ENCODE measurements at regions not wholly inside any gene's neighbourhood (a gene's known extent, or its start where the extent isn't known, plus 50 kb on each side); places are given as distances from the start of the nearest gene placed in this dataset.

DNA sequence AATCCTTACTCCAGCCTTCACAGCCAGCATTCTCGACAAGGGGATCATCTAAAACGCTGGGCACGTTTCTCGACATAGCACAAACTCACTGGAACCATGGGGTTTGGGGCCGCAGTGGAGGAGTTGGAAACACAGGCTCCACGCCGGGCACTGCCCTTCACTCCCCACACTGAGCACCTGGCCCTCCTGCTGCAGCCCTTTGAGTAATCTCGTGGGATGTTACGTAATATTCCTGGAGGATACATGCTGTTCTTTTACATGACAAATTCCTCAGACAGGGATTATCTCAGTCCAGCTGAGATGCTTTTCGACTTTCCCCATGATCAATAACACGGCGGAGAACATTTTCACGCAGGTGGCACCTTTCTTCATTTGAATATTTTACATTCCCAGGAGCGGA lies 408.0 kb downstream of the SHANK2 start:
- DNase-seq (ENCODE audit: low spot score) = no peak
- Histone ChIP-seq H3K9me3 (ENCODE audit: control insufficient read depth in 4 of 4, low read length in 3 of 4) (no peaks in the 10 kb centered on the region), H3K9ac (ENCODE audit: low read depth in 1 of 2, low read length in 2 of 2) (no peak overlapping the region), H3K4me3 (ENCODE audit: low read depth in 1 of 3, low read length in 3 of 3) (no peak overlapping the region), H3K4me1 (ENCODE audit: control insufficient read depth in 4 of 4, insufficient read depth in 4 of 4, low read length in 3 of 4) (no peaks in the 10 kb centered on the region), H3K36me3 (ENCODE audit: control insufficient read depth in 4 of 4, insufficient read depth in 3 of 4, low read depth in 1 of 4, low read length in 3 of 4) (no peaks in the 10 kb centered on the region), H3K27me3 (ENCODE audit: control insufficient read depth in 4 of 4, insufficient read depth in 4 of 4, low read length in 3 of 4) (no peaks in the 10 kb centered on the region), H3K27ac (ENCODE audit: low read depth in 1 of 2, low read length in 2 of 2) (no peak overlapping the region)
- 89% methylated on average over 14 of the region's 14 CpGs for WGBS
- TF ChIP-seq SP1 (IDR thresholded peaks at IDR 0.05) (no peak), YY1 (IDR thresholded peaks at IDR 0.05) (no peak), JUND (IDR thresholded peaks at IDR 0.05) (no peak), GABPA (IDR thresholded peaks at IDR 0.05 in 1 of 2, conservative IDR thresholded peaks at IDR 0.05 in 1 of 2) (no peak), RAD21 (IDR thresholded peaks at IDR 0.05) (no peak), FOXA1 (IDR thresholded peaks at IDR 0.05) (no peak), RXRA (IDR thresholded peaks at IDR 0.05) (no peak), HNF4A (conservative IDR thresholded peaks at IDR 0.05) (no peak)
- TF ChIP-seq, protein P1, sequence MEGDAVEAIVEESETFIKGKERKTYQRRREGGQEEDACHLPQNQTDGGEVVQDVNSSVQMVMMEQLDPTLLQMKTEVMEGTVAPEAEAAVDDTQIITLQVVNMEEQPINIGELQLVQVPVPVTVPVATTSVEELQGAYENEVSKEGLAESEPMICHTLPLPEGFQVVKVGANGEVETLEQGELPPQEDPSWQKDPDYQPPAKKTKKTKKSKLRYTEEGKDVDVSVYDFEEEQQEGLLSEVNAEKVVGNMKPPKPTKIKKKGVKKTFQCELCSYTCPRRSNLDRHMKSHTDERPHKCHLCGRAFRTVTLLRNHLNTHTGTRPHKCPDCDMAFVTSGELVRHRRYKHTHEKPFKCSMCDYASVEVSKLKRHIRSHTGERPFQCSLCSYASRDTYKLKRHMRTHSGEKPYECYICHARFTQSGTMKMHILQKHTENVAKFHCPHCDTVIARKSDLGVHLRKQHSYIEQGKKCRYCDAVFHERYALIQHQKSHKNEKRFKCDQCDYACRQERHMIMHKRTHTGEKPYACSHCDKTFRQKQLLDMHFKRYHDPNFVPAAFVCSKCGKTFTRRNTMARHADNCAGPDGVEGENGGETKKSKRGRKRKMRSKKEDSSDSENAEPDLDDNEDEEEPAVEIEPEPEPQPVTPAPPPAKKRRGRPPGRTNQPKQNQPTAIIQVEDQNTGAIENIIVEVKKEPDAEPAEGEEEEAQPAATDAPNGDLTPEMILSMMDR (IDR thresholded peaks at IDR 0.05; ENCODE audit: low read depth, low read length, missing input control) = no peak
- TF ChIP-seq, protein P2, sequence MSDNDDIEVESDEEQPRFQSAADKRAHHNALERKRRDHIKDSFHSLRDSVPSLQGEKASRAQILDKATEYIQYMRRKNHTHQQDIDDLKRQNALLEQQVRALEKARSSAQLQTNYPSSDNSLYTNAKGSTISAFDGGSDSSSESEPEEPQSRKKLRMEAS (IDR thresholded peaks at IDR 0.05) = no peak

DNA sequence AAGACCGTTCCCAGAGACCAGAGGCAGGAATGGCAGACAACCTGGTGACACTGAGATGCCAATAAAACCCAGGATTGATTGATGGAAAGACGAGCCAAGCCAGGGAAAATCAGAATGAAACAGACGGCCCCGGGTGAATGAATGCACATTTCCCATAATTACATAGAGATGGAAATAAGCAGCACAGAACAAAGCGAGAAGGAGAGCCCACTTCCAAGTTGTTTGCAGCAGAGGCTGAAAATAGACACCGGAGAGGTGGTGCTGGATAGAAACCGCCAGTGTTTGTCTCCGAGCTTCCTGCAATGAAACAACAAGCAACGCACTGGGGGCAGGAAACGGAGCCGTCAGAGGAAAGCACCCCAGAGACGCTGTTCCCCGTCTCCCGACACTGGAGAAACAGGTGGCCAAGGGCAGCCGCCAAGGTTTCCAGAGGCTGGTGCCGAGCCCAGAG lies 406.8 kb downstream of the SHANK2 start:
- Histone ChIP-seq H3K36me3 (ENCODE audit: control insufficient read depth in 4 of 4, insufficient read depth in 3 of 4, low read depth in 1 of 4, low read length in 3 of 4) (peaks cover 0 to 4% (median 0%) of the 10 kb centered on the region in 4 donors), H3K9me3 (ENCODE audit: control insufficient read depth in 4 of 4, low read length in 3 of 4) (no peaks in the 10 kb centered on the region), H3K27ac (ENCODE audit: low read depth in 1 of 2, low read length in 2 of 2) (no peak overlapping the region), H3K4me3 (ENCODE audit: low read depth in 1 of 3, low read length in 3 of 3) (no peak overlapping the region), H3K27me3 (ENCODE audit: control insufficient read depth in 4 of 4, insufficient read depth in 4 of 4, low read length in 3 of 4) (no peaks in the 10 kb centered on the region), H3K9ac (ENCODE audit: low read depth in 1 of 2, low read length in 2 of 2) (no peak overlapping the region), H3K4me1 (ENCODE audit: control insufficient read depth in 4 of 4, insufficient read depth in 4 of 4, low read length in 3 of 4) (no peaks in the 10 kb centered on the region)
- TF ChIP-seq, protein P2 (IDR thresholded peaks at IDR 0.05) = no peak
- no peak for TF ChIP-seq HNF4A (conservative IDR thresholded peaks at IDR 0.05)
- TF ChIP-seq, protein P1 (IDR thresholded peaks at IDR 0.05; ENCODE audit: low read depth, low read length, missing input control) = no peak
- no peak for TF ChIP-seq GABPA (IDR thresholded peaks at IDR 0.05 in 1 of 2, conservative IDR thresholded peaks at IDR 0.05 in 1 of 2)
- no peak for TF ChIP-seq FOXA2 (IDR thresholded peaks at IDR 0.05)
- no peak for TF ChIP-seq SP1 (IDR thresholded peaks at IDR 0.05)
- no peak for TF ChIP-seq HNF4G (IDR thresholded peaks at IDR 0.05)
- no peak for TF ChIP-seq FOXA1 (IDR thresholded peaks at IDR 0.05)
- TF ChIP-seq YY1 (IDR thresholded peaks at IDR 0.05) = no peak
- no peak for TF ChIP-seq RXRA (IDR thresholded peaks at IDR 0.05)
- no peak for TF ChIP-seq TAF1 (conservative IDR thresholded peaks at IDR 0.05)
- DNase-seq (ENCODE audit: low spot score) = no peak
- WGBS = 81% methylated on average over 16 of the region's 16 CpGs

All from liver (tissue), 8 donors.